HEK293 (cell line): ENCODE measurements at regions not wholly inside any gene's neighbourhood (a gene's known extent, or its start where the extent isn't known, plus 50 kb on each side); places are given as distances from the start of the nearest gene placed in this dataset.

ENCODE experiments used
- CTCF ChIA-PET: fragments of 350-600 bp; formaldehyde crosslinking; extraction: SDS; loops from one replicate; lab custom pipeline; 2021; ENCODE audit warnings: antibody characterized with exemption; lab: Yijun Ruan, JAX
- POLR2A ChIA-PET: fragments of 300-600 bp; formaldehyde crosslinking; extraction: SDS; loops from one replicate; lab custom pipeline; 2020; ENCODE audit warnings: antibody characterized with exemption, inconsistent platforms; lab: Yijun Ruan, JAX
- H3K27ac ChIP-seq: fragments of 200-500 bp; sonication (Bioruptor generic); 2 replicates; pipeline ENCODE4 v1.5.1; 2014; ENCODE audit warnings: low read depth, low read length, control low read depth, inconsistent platforms; ENCODE audit errors: extremely low read depth
- H3K36me3 ChIP-seq, 2 experiments: fragments of 200-500 bp in 1 of 2; sonication (Bioruptor generic) in 1 of 2; 1 replicate in 1 of 2; 2 replicates in 1 of 2; pipeline ENCODE4 v1.5.1; 2014 to 2017; ENCODE audit warnings: inconsistent platforms in 2 of 2, low read length in 2 of 2; ENCODE audit not compliant: control insufficient read depth in 2 of 2, insufficient read depth in 1 of 2
- H3K4me1 ChIP-seq: fragments of 200-500 bp; sonication (Bioruptor generic); 2 replicates; pipeline ENCODE4 v1.5.1; 2014; ENCODE audit warnings: mild to moderate bottlenecking, low read length, inconsistent platforms; ENCODE audit not compliant: control insufficient read depth, insufficient read depth
- H3K4me3 ChIP-seq: 2 replicates; pipeline ENCODE4 v1.5.1; 2011; ENCODE audit warnings: low read depth, mild to moderate bottlenecking, control low read depth, low read length, moderate library complexity
- H3K9me3 ChIP-seq: fragments of 200-500 bp; sonication (Bioruptor generic); 2 replicates; pipeline ENCODE4 v1.5.1; 2014; ENCODE audit warnings: low read depth, low read length, inconsistent platforms; ENCODE audit not compliant: control insufficient read depth, insufficient read depth
- GLIS1 ChIP-seq: fragments of 450-650 bp; formaldehyde crosslinking; IDR thresholded peaks from 2 replicates; pipeline ENCODE4 v1.5.1; 2016; ENCODE audit warnings: missing biosample characterization, missing genetic modification characterization
- KLF10 ChIP-seq: fragments of 450-650 bp; IDR thresholded peaks from 2 replicates; pipeline ENCODE4 v1.5.1; 2018; ENCODE audit warnings: missing biosample characterization, mild to moderate bottlenecking, missing genetic modification characterization
- MZF1 ChIP-seq: fragments of 450-650 bp; formaldehyde crosslinking; IDR thresholded peaks from 2 replicates; pipeline ENCODE4 v1.5.1; 2017; ENCODE audit warnings: missing biosample characterization, missing genetic modification characterization, borderline replicate concordance
- WT1 ChIP-seq: fragments of 450-650 bp; formaldehyde crosslinking; IDR thresholded peaks from 2 replicates; pipeline ENCODE4 v1.5.1; 2016; ENCODE audit warnings: missing biosample characterization, missing genetic modification characterization
- ZNF114 ChIP-seq: fragments of 450-650 bp; formaldehyde crosslinking; IDR thresholded peaks from 2 replicates; pipeline ENCODE4 v1.5.0; 2017; ENCODE audit warnings: missing biosample characterization, missing genetic modification characterization
- ZNF146 ChIP-seq: fragments of 450-650 bp; formaldehyde crosslinking; IDR thresholded peaks from 2 replicates; pipeline ENCODE4 v1.5.1; 2016; ENCODE audit warnings: missing biosample characterization, missing genetic modification characterization
- ZNF239 ChIP-seq: fragments of 450-650 bp; formaldehyde crosslinking; IDR thresholded peaks from 2 replicates; pipeline ENCODE4 v1.5.1; 2016; ENCODE audit warnings: missing biosample characterization, missing genetic modification characterization
- ZNF366 ChIP-seq: fragments of 450-650 bp; formaldehyde crosslinking; conservative IDR thresholded peaks from 2 replicates; pipeline ENCODE4 v1.5.1; 2016; ENCODE audit warnings: missing biosample characterization, missing genetic modification characterization
- ZNF391 ChIP-seq: fragments of 450-650 bp; formaldehyde crosslinking; IDR thresholded peaks from 2 replicates; pipeline ENCODE4 v1.5.1; 2016; ENCODE audit warnings: low read depth, missing biosample characterization, missing genetic modification characterization, borderline replicate concordance
- ZNF394 ChIP-seq: fragments of 450-650 bp; formaldehyde crosslinking; IDR thresholded peaks from 2 replicates; pipeline ENCODE4 v1.5.1; 2016; ENCODE audit warnings: missing biosample characterization, missing genetic modification characterization, mild to moderate bottlenecking, moderate library complexity, borderline replicate concordance
- ZNF48 ChIP-seq: fragments of 450-650 bp; formaldehyde crosslinking; IDR thresholded peaks from 2 replicates; pipeline ENCODE4 v1.5.1; 2016; ENCODE audit warnings: missing biosample characterization, missing genetic modification characterization
- ZNF544 ChIP-seq: fragments of 450-650 bp; formaldehyde crosslinking; IDR thresholded peaks from 2 replicates; pipeline ENCODE4 v1.5.0; 2017; ENCODE audit warnings: missing biosample characterization, missing genetic modification characterization
- ZNF560 ChIP-seq: fragments of 450-650 bp; formaldehyde crosslinking; IDR thresholded peaks from 2 replicates; pipeline ENCODE4 v1.5.1; 2017; ENCODE audit warnings: missing biosample characterization, missing genetic modification characterization, borderline replicate concordance
- ZNF658 ChIP-seq: fragments of 450-650 bp; formaldehyde crosslinking; IDR thresholded peaks from 2 replicates; pipeline ENCODE4; 2016; ENCODE audit warnings: missing biosample characterization, missing genetic modification characterization
- ZSCAN23 ChIP-seq: fragments of 450-650 bp; formaldehyde crosslinking; IDR thresholded peaks from 2 replicates; pipeline ENCODE4 v1.5.1; 2016; ENCODE audit warnings: missing biosample characterization, missing genetic modification characterization
- TF ChIP-seq, protein P1 (sequence below): fragments of 450-650 bp; formaldehyde crosslinking; IDR thresholded peaks from 2 replicates; pipeline ENCODE4 v1.5.1; 2016; ENCODE audit warnings: missing biosample characterization, missing genetic modification characterization
- TF ChIP-seq, protein P2 (sequence below): fragments of 450-650 bp; formaldehyde crosslinking; IDR thresholded peaks from 2 replicates; pipeline ENCODE4 v1.5.1; 2016; ENCODE audit warnings: missing biosample characterization, missing genetic modification characterization, borderline replicate concordance

DNA sequence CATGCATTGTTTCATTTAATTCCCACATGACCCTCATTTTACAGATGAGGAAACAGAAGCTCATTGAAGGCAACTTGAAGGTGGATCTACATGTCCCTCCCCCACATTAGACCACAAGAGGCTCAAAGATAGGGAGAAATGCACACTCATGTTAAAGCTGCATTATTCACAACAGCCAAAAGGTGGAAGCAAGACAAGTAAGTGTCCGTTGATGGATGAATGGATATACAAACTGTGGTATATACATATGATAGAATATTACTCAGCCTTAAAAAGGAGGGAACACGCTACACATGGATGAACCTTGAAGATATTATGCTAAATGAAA is 149.7 kb upstream of the JUN start:
- Histone ChIP-seq H3K9me3 (no peaks in the 10 kb centered on the region), H3K4me1 (no peaks in the 10 kb centered on the region), H3K36me3 (no peaks in the 10 kb centered on the region), H3K4me3 (no peak overlapping the region), H3K27ac (no peak overlapping the region)
- POLR2A ChIA-PET: interaction anchor here (0.9 kb wide), 1 partner anchor 150 kb away, joined by 3 read pairs; the partner anchor contains the start of gene JUN
- CTCF ChIA-PET: interaction anchor here (0.7 to 1.7 kb wide), 2 partner anchors 38 to 765 kb away, joined by 3 to 4 read pairs; no protein-coding TSS in a partner anchor
- no peak for TF ChIP-seq ZNF394 (tag by site-specific recombination)
- no peak for TF ChIP-seq ZNF391
- TF ChIP-seq ZNF146 (tag by site-specific recombination): peak; percentile 66; the same call in 1 of the 2 replicates
- TF ChIP-seq ZNF560 (tag by site-specific recombination): no peak
- TF ChIP-seq, all 188 proteins: peak for 1

DNA sequence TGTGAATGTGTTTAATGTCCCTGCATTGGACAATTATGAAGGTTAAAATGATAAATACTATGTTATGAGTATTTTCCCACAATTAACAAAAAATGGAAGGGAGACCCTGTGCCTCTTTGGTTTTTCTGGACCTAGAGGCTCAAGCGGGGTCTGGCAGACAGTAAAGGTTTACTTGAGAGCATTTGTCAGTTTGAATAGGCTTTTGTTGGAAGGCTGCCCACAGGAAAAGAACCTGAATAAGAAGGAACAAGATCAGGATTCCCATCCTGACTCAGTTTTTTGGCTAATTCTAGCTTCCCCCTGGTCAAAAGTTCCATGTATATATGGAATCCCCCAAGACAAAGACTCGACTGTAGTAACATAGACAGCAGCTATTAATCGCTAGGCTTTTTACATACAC is 150.9 kb upstream of the JUN start:
- POLR2A ChIA-PET: interaction anchor here (0.5 to 1.3 kb wide), 2 partner anchors 151 to 203 kb away, joined by 3 to 4 read pairs; partner anchors contain the start of gene JUN
- Histone ChIP-seq H3K36me3 (no peaks in the 10 kb centered on the region), H3K9me3 (no peaks in the 10 kb centered on the region), H3K4me1 (no peaks in the 10 kb centered on the region), H3K27ac (no peak overlapping the region), H3K4me3 (no peak overlapping the region)
- TF ChIP-seq ZNF560 (tag by site-specific recombination) (no peak), ZNF48 (no peak), ZNF658 (no peak), KLF10 (no peak), GLIS1 (tag by site-specific recombination) (no peak), ZNF366 (tag by site-specific recombination) (no peak), ZNF114 (tag by site-specific recombination) (no peak), MZF1 (no peak), ZNF544 (no peak), ZNF239 (tag by site-specific recombination) (no peak), ZSCAN23 (tag by site-specific recombination) (no peak), WT1 (tag by site-specific recombination) (no peak)
- TF ChIP-seq, protein P1, sequence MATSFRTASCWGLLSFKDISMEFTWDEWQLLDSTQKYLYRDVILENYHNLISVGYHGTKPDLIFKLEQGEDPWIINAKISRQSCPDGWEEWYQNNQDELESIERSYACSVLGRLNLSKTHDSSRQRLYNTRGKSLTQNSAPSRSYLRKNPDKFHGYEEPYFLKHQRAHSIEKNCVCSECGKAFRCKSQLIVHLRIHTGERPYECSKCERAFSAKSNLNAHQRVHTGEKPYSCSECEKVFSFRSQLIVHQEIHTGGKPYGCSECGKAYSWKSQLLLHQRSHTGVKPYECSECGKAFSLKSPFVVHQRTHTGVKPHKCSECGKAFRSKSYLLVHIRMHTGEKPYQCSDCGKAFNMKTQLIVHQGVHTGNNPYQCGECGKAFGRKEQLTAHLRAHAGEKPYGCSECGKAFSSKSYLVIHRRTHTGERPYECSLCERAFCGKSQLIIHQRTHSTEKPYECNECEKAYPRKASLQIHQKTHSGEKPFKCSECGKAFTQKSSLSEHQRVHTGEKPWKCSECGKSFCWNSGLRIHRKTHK (tag by site-specific recombination): no peak
- TF ChIP-seq, protein P2, sequence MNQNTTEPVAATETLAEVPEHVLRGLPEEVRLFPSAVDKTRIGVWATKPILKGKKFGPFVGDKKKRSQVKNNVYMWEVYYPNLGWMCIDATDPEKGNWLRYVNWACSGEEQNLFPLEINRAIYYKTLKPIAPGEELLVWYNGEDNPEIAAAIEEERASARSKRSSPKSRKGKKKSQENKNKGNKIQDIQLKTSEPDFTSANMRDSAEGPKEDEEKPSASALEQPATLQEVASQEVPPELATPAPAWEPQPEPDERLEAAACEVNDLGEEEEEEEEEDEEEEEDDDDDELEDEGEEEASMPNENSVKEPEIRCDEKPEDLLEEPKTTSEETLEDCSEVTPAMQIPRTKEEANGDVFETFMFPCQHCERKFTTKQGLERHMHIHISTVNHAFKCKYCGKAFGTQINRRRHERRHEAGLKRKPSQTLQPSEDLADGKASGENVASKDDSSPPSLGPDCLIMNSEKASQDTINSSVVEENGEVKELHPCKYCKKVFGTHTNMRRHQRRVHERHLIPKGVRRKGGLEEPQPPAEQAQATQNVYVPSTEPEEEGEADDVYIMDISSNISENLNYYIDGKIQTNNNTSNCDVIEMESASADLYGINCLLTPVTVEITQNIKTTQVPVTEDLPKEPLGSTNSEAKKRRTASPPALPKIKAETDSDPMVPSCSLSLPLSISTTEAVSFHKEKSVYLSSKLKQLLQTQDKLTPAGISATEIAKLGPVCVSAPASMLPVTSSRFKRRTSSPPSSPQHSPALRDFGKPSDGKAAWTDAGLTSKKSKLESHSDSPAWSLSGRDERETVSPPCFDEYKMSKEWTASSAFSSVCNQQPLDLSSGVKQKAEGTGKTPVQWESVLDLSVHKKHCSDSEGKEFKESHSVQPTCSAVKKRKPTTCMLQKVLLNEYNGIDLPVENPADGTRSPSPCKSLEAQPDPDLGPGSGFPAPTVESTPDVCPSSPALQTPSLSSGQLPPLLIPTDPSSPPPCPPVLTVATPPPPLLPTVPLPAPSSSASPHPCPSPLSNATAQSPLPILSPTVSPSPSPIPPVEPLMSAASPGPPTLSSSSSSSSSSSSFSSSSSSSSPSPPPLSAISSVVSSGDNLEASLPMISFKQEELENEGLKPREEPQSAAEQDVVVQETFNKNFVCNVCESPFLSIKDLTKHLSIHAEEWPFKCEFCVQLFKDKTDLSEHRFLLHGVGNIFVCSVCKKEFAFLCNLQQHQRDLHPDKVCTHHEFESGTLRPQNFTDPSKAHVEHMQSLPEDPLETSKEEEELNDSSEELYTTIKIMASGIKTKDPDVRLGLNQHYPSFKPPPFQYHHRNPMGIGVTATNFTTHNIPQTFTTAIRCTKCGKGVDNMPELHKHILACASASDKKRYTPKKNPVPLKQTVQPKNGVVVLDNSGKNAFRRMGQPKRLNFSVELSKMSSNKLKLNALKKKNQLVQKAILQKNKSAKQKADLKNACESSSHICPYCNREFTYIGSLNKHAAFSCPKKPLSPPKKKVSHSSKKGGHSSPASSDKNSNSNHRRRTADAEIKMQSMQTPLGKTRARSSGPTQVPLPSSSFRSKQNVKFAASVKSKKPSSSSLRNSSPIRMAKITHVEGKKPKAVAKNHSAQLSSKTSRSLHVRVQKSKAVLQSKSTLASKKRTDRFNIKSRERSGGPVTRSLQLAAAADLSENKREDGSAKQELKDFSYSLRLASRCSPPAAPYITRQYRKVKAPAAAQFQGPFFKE (tag by site-specific recombination): no peak
- CTCF ChIA-PET: no interaction called here
